G401.6 (cell line): ENCODE measurements at regions not wholly inside any gene's neighbourhood (a gene's known extent, or its start where the extent isn't known, plus 50 kb on each side); places are given as distances from the start of the nearest gene placed in this dataset.
"Not testable (repeated sequence)": the region's sequence is repeated elsewhere in the genome, so short reads cannot be mapped to it uniquely, and the experiment has no call there.

Experiments
- FAIRE-seq: peaks from 2 replicates; lab custom pipeline; 2012; peaks lifted over from hg19 to GRCh38; lab: Jason Lieb, UNC

DNA sequence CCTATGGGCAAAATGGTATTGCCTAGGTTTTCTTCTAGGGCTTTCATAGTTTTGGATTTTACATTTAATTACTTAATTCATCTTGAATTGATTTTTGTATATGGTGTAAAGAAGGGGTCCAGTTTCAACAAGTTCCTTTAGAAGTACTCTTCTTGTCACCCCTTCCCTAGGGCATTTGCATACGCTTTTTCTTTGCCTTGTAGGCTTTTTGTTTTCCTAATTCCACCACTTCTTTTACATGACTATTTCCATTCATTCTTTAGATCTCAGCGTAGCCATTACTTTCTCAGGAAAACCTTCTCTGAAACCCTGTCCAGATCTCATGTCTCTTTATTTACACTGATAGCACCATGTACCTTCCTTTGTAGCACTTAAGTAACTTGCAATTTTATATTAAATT lies 648.6 kb downstream of the XPNPEP1 start:
- FAIRE-seq, result no peak

DNA sequence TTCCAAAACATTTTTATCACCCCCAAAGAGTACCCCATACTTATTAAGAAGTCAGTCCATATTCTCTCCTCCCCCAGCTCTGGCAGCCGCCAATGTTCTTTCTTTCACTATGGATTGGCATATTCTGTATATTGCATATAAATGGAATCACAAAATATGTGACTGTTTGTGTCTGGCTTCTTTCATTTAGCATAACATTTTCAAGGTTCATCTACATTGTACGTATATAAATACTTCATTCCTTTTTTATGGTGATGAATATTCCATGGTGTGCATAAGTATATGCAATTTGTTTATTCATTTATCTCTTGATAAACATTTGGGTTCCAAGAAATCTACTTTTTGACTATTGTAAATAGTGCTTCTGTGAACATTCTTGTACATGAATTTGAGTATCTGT lies 653.1 kb downstream of the XPNPEP1 start:
- FAIRE-seq, result no peak

DNA sequence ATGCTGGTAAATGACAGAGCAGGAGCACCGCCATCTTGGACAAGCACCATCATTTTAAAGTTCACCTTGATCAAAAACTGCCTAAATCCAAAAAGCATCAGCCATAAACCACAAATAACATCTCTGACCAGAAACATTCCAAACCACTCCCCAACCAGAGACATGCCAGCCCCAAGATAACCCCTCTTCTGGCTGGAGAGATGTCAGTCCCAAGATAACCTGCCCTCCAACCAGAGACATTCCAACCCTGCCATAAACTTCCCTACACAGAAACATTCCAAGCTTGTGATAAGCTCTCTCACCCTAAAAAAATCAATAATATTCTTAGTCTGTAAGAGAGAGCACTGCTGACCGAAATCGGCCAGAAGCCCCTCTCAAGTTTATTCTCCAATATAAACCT lies 659.3 kb downstream of the XPNPEP1 start:
- FAIRE-seq, result no peak

DNA sequence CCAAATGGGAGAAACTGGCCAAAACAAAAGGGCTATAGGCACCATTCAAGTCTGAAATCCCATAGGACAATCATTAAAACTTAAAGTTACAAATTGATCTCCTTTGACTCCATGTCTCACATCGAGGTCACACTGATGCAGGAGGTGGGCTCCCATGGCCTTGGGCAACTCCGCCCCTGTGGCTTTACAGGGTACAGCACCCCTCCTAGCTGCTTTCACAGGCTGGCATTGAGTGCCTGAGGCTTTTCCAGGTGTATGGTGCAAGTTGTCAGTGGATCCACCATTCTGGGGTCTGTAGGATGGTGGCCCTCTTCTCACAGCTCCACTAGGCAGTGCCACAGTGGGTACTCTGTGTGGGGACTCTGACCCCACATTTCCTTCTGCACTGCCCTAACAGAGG lies 662.1 kb downstream of the XPNPEP1 start:
- FAIRE-seq, result no peak

DNA sequence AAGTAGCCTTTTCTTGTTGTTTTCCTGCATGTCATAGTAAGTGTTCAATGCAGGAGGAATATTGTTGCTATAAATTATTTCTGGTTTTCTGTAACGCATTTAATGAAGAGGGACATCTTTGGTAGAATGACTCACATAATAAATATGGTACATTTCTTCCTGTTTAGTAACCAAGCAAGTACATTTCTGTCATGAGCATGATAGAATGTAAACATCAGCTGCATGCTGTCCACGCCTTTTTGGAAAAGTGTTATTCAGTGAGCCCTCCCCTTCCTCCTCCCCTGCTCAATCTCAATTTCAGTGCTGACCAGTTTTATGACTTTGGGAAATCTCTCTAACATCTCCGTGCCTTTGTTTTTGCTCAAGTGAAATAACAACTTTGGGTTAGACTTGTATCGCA lies 664.0 kb downstream of the XPNPEP1 start:
- no peak for FAIRE-seq

DNA sequence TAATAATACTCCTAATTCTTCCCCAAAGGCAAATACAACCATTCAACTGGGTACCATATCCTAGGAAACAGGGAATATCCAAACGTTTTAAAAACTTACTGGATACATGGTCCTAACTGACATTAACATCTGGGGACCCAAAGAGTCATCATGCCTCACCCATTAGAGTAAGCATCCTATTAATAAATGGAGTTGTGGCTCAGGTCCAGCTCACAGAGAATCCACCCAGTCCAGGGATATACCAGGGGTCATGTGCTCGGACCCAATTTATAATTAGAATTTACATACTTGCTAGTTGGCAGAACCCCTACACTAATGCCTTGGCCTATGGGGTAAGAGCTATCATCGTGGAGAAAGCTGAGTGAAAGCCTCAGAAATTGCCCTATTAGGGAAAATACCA lies 670.0 kb downstream of the XPNPEP1 start:
- FAIRE-seq, result no peak

DNA sequence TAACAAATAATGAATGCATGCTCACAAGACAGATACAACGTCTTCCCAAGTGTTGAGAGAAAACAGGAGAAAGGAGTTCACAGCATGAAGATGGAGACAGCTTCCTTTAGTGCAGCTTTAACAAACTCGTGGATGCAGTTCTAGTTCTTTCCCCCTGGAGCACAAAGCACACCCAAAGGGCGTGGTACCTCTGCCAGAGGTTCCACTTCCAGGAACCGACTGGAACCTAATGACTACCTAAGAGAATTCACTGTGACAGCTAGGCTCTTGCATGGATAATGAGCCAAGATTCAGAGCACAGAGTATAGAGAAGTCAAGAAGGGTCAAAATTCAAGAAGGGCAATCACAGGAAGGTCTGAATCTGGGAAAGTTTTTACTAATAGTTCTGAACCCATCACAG lies 673.2 kb downstream of the XPNPEP1 start:
- FAIRE-seq, result no peak

DNA sequence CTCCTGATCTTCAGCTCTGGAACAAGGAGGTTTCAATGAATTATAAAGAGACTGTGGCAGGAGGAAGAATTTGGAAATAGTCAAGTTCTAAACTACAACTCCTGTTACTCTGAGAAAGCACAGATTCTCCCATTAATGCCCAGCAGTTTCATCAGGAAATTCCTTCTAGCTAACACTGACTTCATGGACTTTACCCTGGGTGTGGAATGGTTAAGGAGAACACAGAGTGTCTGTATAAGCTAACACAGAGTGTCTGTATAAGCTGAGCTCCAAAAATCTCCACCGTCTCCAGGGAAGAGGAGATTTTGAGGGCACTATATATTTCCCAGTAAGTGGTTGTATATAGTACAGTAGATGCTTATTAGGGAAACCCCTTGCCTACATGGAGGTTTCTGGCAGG lies 675.5 kb downstream of the XPNPEP1 start:
- no peak for FAIRE-seq

DNA sequence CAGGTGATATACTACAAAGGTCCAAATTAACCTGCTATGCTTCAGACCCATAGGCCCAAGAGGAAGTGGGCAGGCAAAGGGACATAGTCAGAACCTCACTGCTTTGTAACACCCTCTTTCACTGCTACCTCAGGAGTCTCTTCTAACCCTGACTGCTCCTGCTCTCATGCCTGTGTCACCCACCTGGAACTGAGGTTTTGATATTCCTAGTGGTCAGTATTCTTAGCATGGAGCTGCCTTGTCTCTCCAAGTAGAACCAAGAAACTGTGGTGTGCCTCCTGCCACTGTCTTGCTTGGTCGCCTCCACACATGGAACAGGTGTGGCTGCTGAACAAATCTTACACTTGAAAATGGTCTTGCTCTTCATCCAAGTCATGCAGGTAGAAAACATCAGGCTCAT lies 677.5 kb downstream of the XPNPEP1 start:
- no peak for FAIRE-seq

DNA sequence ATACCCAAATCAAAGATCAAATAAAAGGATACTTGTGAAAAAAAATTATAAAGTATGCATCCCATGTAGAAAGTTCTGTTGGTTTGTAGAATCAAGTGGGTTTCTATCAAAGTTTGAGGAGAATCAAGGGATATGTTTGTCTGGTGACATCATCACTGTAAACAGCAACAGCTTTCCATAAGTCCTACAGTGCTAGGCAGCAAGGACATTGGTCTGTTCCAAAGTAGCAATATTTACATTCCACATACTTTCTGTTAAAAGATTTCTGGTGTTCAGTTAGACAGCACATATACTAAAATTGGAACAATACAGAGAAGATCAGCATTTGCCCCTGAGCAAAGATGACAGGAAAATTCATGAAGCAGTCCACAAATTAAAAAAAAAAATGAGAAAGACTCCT lies 683.9 kb downstream of the XPNPEP1 start:
- no peak for FAIRE-seq

DNA sequence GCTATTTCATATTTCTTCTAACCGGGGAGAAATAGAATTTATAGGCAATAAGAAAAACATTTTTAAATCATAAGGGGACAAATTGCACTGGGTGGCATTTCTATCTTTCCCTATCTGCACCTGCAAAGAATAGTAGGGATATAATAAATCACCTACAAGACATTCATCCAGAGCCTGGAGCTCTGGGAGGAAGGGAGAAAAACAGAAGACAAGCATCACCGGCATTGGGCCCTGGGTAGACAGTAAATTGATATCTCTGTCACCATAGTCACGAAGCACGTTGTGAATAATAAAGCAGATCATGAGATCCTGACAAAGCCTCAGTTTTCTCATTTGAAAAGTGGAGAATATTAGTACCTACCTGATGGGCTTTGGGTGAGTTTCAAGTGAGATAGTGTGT lies 685.6 kb downstream of the XPNPEP1 start:
- FAIRE-seq, result no peak

DNA sequence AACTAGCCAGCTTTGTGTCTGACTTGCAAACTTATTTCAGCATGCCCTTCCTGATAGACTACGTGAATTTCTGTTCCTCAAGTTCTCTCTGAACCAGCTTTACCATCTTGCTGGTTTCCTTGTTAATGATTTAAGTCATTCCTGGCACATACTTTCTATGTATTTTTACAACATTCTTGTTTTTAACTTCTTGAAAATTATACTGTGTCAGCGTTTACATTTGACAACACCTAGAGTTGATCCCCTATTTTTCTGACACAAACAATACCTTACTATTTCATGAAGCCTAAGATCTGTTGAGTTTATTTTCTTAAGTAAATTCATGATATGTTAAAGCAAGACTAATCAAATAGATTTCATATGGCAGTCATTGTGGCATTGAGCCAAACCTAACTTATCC lies 686.3 kb downstream of the XPNPEP1 start:
- FAIRE-seq, result no peak

DNA sequence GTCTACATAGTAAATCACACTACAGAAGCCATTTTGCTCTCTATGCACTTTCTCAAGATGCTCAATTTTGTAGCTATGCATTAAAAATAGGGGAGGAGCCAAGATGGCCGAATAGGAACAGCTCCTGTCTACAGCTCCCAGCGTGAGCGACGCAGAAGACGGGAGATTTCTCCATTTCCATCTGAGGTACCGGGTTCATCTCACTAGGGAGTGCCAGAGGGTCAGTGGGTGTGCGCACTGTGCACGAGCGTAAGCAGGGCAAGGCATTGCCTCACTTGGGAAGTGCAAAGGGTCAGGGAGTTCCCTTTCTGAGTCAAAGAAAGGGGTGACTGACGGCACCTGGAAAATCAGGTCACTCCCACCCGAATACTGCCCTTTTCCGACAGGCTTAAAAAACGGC lies 699.8 kb downstream of the XPNPEP1 start:
- FAIRE-seq, result not testable (repeated sequence)

DNA sequence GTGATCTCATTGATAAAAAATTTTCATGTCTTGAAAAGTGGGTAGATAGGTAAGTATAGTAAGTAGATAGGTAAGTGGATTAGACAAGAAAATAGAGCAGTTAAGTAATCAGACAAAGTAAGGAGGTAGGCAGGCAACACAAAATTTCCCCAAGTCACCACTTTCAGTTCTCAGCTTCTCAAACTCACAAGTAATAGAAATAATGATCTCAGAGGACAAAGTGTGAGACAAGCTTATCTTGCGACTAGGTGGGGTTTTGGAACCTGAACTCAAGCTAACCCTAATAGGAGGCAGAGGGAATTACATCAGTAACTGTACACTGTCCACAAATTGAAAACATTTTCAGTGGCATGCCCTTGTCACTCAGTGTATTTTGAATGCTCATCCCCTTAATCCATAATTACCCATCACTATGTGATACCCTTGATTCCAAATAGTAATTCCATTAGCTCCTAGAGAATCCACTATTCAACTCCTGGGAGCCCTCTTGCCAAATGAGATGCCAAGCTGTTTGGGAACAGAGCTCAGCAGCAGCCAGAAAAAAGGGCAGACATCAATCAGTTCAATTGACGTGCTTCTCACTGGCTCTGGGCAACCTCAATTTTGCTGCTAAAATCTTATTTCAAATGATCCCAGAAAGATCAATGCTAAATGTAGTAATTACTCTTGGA lies 703.2 kb downstream of the XPNPEP1 start:
- no peak for FAIRE-seq

DNA sequence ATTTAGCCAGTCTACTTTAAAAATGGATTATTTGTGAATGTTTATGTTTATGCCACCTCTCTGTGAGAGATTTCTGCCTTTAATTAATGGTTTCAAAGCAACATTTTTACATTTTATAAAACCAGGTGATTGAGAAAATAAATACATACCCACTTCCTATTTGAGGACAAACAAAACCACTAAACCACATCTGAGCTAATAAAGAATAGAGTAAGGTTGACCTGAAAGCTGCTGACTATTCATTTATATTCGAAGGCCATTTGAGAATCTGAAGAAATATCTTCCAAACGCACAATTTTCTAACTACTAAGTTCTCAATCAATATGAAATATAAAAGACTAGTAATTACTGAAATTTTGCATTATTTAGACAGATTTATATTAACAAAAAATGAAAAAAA lies 705.1 kb downstream of the XPNPEP1 start:
- FAIRE-seq, result no peak

DNA sequence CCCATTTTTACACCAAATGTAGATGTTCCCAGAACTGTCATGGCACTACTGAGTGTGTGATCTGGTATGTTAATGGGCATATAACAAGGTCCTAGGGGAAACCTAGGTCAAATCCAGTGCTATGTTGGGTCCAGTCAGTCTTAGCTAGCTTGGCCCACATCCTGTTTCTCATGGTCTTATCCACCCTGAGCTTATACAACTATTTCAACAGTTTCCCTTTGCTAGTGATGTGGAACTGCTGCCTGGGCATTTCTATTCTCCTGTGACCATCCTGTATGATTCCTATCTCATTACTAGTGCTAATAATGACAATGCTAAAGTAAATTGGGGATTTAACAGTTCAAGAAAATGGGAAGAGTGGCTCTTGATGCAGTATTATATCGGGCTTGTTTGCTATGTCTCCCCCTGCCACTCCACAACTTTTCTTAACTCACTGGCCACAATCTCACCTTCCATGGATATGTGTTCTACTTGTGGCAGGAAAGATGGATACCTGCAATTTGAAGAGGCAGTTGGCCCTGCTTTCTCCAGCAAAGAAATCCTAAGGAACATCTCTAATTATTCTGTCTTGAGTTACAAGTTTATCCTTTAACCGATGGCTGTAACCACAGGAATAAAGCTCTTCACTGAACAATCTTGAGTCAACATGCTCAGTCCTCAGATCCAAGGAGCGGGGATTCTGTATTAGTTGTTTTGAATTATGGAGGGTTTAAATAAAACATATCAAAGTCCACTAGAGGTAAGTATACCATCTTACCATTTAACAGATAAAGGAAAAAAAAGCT lies 707.8 kb downstream of the XPNPEP1 start:
- no peak for FAIRE-seq

DNA sequence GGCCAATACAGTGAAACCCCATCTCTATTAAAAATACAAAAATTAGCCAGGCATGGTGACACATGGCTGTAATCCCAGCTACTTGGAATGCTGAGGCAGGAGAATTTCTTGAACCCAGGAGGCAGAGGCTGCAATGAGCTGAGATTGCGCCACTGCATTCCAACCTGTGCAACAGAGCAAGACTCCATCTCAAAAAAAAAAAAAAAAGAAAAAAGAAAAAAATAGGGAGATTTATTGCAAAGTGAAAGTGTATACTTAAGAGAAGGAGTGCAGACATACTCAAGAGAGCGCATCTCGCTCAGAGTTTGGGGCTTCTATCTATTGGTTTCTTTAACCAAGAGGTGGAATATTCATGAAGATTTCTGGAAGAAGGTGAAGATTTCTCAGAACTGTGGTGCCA lies 708.4 kb downstream of the XPNPEP1 start:
- FAIRE-seq, result not testable (repeated sequence)

DNA sequence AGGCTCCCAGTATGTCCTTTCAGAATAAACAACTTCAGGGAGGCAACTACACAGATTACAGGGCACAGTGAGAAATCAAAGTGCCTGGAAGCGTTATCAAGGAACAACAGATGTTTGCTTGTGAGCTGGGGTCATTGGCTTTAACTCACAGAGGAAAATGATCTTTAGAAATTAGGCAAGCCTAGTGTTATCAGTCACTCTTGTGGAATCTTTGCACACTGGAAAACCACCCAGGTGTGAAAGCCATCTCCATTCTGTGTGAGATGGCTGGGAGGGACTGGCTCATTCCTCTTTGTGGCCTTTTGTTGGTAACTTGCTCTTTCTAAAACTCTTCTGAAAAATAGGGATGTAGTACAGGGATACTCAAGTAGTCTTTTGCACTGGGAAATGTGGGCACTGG lies 716.0 kb downstream of the XPNPEP1 start:
- FAIRE-seq, result no peak

DNA sequence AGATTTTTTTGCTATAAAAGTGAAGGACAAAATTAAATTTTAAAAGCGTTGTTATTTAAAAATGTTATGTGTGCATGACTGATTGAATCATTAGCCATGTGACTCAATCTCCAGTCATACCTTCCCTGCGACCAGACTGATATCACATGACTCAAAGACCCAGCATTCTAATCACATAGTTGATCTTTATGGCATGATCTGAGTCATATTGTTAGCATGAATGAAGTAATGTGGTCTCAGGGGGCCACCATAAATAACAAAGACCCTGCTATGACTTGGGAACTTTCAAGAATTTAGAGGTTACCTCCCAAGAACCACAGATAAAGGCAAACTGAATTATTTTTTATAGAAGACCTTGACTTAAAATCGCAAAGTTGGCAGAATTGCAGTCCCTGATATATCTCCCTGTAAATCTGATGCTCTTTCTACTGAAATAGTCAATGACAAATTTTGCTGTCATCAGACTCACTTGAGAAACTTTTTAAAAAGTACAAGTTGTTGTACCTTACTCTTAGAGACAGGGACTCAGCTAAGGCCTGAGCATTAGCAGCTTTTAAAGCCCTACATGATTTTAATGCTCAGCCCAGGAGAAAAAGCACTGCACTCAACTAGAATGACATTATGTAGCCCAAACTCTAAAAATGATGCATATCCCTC lies 717.3 kb downstream of the XPNPEP1 start:
- FAIRE-seq, result no peak

DNA sequence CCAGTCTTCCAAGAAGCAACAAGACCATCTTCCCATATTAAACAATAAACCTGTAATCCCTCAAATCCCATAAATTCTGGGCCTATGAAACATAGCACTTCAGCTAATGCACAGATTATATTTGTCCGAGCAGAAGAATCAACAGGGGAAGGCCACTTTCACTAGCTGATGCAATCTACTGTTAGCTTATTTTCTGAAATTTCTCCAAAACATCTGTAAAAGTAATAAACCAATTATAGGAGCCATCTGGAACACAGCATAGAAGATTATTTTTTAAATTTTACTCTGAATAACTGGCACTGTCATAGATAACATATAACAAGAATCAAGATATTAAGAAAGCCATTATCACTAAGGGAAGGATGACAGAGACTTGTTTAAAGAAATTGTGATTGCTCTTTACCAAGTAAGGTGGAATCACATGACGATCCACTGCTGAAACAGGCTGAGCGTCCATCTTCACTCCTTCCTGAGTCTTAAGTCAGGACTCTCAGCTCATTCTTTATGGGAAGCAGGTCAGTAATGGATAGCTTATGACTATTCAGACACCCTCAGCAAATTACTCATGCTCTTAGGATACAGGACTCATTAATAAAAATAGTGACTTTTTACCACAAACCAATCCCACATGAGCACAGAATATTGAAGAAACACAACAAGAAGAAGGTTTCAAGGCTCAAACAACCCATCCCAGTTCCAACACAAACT lies 719.5 kb downstream of the XPNPEP1 start:
- FAIRE-seq, result no peak

DNA sequence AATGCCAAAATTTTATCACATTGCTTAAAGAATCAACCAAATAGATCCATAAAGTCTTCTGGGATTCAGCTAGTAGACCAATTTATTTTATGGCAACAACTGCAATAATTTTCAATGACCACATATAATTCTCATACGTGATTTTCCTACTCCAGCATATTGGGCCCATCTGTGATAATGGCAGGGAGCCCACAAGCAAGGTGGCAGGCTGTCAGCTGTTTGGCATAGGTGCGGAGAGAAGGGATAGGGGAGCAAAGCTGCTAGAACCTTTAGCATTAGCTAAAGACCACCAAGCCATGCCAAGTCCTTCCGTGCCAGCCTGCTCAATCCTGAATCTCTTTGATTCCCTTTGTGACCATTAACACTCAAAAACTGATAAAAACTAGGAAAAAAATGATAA lies 721.2 kb downstream of the XPNPEP1 start:
- no peak for FAIRE-seq

DNA sequence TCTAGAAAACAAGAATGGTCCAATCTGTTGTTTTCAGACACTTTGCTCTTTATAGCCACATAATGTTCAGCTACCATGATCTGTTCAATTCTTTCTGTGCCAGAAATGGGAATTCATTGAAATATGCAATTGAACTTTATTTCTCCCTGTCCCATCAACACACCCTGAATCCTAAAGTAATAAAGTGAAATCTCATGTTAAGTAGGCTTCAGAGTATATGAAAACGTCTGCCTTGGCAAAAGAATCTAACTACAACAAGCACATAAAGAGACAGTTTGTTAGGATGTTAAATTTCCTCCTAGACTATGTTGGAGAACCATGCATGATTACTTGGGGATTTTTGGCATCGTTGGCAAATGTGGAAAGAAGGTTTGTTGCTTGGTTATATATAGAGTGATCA lies 722.7 kb downstream of the XPNPEP1 start:
- no peak for FAIRE-seq

DNA sequence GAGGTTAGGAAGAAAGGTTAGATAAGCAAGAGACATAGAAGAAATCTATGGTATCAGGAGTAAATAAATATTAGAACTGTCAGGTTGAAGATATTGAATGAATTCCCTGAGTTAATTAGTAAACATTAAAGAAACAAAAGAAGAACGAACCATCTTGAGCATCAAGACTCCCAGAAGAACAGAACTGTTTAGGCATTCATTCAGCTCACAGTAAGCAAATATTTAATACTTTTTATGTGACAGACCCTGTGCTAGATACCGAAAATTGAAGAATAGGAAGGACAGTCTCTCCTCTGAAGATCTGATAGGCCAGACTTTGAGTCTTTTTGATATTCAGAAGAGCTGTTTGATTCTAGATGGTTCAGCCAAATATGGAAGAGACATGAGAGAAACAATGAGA lies 731.5 kb downstream of the XPNPEP1 start:
- no peak for FAIRE-seq
